ENCODE measurements at regions not wholly inside any gene's neighbourhood (a gene's known extent, or its start where the extent isn't known, plus 50 kb on each side); places are given as distances from the start of the nearest gene placed in this dataset.

- no peak for DNase-seq (ENCODE audit: low read depth)
- TF ChIP-seq CTCF (IDR thresholded peaks at IDR 0.05; ENCODE audit: control insufficient read depth, insufficient read depth, low read depth, low read length, missing control alignments), result no peak
- H3K4me3 ChIP-seq (ENCODE audit: control insufficient read depth, low read depth, low read length), result no peak overlapping the region
Observed at GRCh38 chr4:147014946-147015345, 69.3 kb upstream of the TTC29 start.

DNA sequence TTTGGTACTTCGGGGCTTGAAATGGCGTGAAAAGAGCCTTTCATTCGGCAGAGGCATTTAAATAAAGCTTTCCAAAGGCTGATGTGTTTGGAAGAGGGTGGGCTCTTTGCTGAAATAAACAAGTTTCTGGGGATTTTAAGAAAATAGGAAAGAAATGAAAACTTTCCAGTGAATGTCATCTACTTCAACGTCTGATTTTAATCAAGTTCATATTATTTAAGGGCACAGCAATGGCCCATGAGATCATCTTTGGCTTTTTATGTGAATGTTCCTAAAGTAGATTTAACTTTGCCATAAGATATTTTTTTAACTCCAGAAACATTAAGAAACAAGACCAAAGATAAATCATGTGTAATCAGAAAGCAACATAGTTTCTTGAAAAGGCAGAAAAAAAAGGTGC lies 69.8 kb upstream of the TTC29 start:
- DNase-seq (ENCODE audit: low read depth), result no peak
- no peak overlapping the region for H3K4me3 ChIP-seq (ENCODE audit: control insufficient read depth, low read depth, low read length)
- no peak for TF ChIP-seq CTCF (IDR thresholded peaks at IDR 0.05; ENCODE audit: control insufficient read depth, insufficient read depth, low read depth, low read length, missing control alignments)

DNA sequence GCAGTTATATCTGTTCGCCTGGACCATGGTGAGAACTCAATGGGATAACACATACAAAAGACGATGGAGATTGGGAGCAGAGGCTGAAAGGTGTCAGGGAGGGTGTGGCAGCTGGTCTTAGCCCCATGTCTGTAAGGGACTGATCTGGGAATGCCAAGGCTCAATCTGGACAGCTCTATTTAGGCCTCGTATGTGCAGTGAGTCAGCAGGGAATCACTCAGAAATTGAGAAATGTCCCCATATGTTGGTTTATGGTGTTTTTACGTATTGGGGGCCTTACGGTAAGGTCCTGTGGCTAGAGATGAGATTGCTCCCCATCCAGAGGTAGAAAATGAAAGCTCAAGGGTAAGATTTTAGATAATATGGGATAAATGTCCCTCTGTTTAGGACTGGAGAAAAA lies 71.4 kb upstream of the TTC29 start:
- no peak for DNase-seq (ENCODE audit: low read depth)
- no peak overlapping the region for H3K4me3 ChIP-seq (ENCODE audit: control insufficient read depth, low read depth, low read length)
- no peak for TF ChIP-seq CTCF (IDR thresholded peaks at IDR 0.05; ENCODE audit: control insufficient read depth, insufficient read depth, low read depth, low read length, missing control alignments)

GRCh38 chr4:147019091-147019490 lies 73.4 kb upstream of the TTC29 start:
- peak; percentile 17 for DNase-seq (ENCODE audit: low read depth)
- peak; percentile 70 for TF ChIP-seq CTCF (IDR thresholded peaks at IDR 0.05; ENCODE audit: control insufficient read depth, insufficient read depth, low read depth, low read length, missing control alignments)
- H3K4me3 ChIP-seq (ENCODE audit: control insufficient read depth, low read depth, low read length), result no peak overlapping the region

GRCh38 chr4:147020456-147020855 lies 74.8 kb upstream of the TTC29 start:
- no peak for TF ChIP-seq CTCF (IDR thresholded peaks at IDR 0.05; ENCODE audit: control insufficient read depth, insufficient read depth, low read depth, low read length, missing control alignments)
- H3K4me3 ChIP-seq (ENCODE audit: control insufficient read depth, low read depth, low read length), result no peak overlapping the region
- DNase-seq (ENCODE audit: low read depth), result no peak

DNA sequence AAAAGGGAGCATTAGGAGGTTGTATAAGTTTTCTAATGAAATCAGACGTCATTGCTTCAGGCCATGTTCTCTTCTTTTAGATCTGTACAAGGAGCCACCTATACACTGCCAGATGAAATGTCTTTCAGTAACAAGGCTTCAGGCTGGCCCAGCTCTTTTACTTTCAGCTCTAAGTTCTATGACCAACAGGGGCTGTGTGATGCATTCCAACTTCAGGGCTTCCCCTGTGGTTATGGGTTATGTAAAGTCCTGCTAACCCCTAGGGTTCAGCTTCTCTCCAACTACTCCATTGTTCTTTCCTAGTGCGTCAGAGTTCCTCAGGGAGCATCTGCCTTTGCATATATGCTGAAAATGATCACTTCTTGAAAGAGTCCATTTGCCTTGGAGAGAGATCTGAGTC lies 79.4 kb upstream of the TTC29 start:
- TF ChIP-seq CTCF (IDR thresholded peaks at IDR 0.05; ENCODE audit: control insufficient read depth, insufficient read depth, low read depth, low read length, missing control alignments), result no peak
- no peak for DNase-seq (ENCODE audit: low read depth)
- no peak overlapping the region for H3K4me3 ChIP-seq (ENCODE audit: control insufficient read depth, low read depth, low read length)

- TF ChIP-seq CTCF (IDR thresholded peaks at IDR 0.05; ENCODE audit: control insufficient read depth, insufficient read depth, low read depth, low read length, missing control alignments), result no peak
- no peak for DNase-seq (ENCODE audit: low read depth)
- no peak overlapping the region for H3K4me3 ChIP-seq (ENCODE audit: control insufficient read depth, low read depth, low read length)
Observed at GRCh38 chr4:147029296-147029695, 83.6 kb upstream of the TTC29 start.

Data from AG09309 (cell line).